K562 (cell line): ENCODE measurements at regions not wholly inside any gene's neighbourhood (a gene's known extent, or its start where the extent isn't known, plus 50 kb on each side); places are given as distances from the start of the nearest gene placed in this dataset.

Source experiments
- ATAC-seq: fragments of 200-7000 bp; cut with Tn5 transposase; 3 replicates; pipeline ENCODE4 v1.9.1; 2020; ENCODE audit warnings: moderate library complexity
- BruUV-seq: library from RNA; stranded (reverse); fragments of 400-500 nt; replicated peaks from 2 replicates; lab custom pipeline; 2021; lab: Mats Ljungman, UMichigan
- CTCF ChIA-PET: fragments of 300-600 bp; formaldehyde crosslinking; extraction: SDS; loops from one replicate; lab custom pipeline; 2021; ENCODE audit warnings: low intra/inter-chr PET ratio; lab: Yijun Ruan, JAX
- POLR2A ChIA-PET: fragments of 300-600, 350-650 bp; sonication (Branson Sonifier 250); formaldehyde crosslinking; extraction: SDS; loops from one replicate; lab custom pipeline; 2021; ENCODE audit warnings: antibody characterized with exemption, inconsistent platforms; lab: Yijun Ruan, JAX
- DNase-seq, 4 experiments: peaks; one replicate each; pipeline versions ENCODE4 v3.0.0 to v3.0.0-alpha.2; 2011 to 2018; ENCODE audit warnings: low spot score in 3 of 4, mixed read lengths in 3 of 4; ENCODE audit errors: extremely low read depth in 1 of 4
- FAIRE-seq: peaks from 2 replicates; lab custom pipeline; 2011; peaks lifted over from hg19 to GRCh38; lab: Jason Lieb, UNC
- H2AFZ ChIP-seq: 2 replicates; pipeline ENCODE4 v1.6.0; 2011; ENCODE audit warnings: low read depth, low read length, control low read depth, inconsistent platforms
- H3K27ac ChIP-seq: fragments of 200-600 bp; 3 replicates; pipeline ENCODE4 v1.8.0; 2011; ENCODE audit warnings: low read depth, mild to moderate bottlenecking, control low read depth, inconsistent platforms, low read length, moderate library complexity, mixed read lengths; ENCODE audit errors: extremely low read depth
- H3K27me3 ChIP-seq, 2 experiments: fragments of 300-600 bp in 1 of 2; 2 replicates in 1 of 2; 3 replicates in 1 of 2; pipeline versions ENCODE4 v1.6.0 to v1.8.0; 2011; ENCODE audit warnings: inconsistent platforms in 2 of 2, low read length in 2 of 2, mild to moderate bottlenecking in 1 of 2, mixed read lengths in 1 of 2, moderate library complexity in 1 of 2; ENCODE audit not compliant: control insufficient read depth in 2 of 2, insufficient read depth in 2 of 2
- H3K36me3 ChIP-seq: fragments of 300-600 bp; 3 replicates; pipeline ENCODE4 v1.8.0; 2011; ENCODE audit warnings: mild to moderate bottlenecking, low read length, inconsistent platforms; ENCODE audit not compliant: control insufficient read depth, insufficient read depth
- H3K4me1 ChIP-seq, 2 experiments: fragments of 200-600 bp in 1 of 2; replicated peaks in 1 of 2; 2 replicates in 1 of 2; 3 replicates in 1 of 2; pipeline versions ENCODE4 v1.5.1 to v1.8.0; 2011; ENCODE audit warnings: inconsistent platforms in 2 of 2, low read length in 2 of 2, mild to moderate bottlenecking in 1 of 2, mixed read lengths in 1 of 2, moderate library complexity in 1 of 2; ENCODE audit not compliant: control insufficient read depth in 2 of 2, insufficient read depth in 2 of 2
- H3K4me2 ChIP-seq: 2 replicates; pipeline ENCODE4 v1.6.1; 2011; ENCODE audit warnings: low read length, control low read depth, inconsistent platforms, mixed read lengths; ENCODE audit not compliant: insufficient read depth
- H3K4me3 ChIP-seq: fragments of 200-600 bp; sonication (generic), shearing (Covaris generic); 2 replicates; pipeline ENCODE4 v1.5.1; 2016; ENCODE audit warnings: control low read depth, inconsistent platforms
- H3K79me2 ChIP-seq: fragments of 200-600 bp; 3 replicates; pipeline ENCODE4 v1.8.0; 2011; ENCODE audit warnings: low read length, inconsistent platforms; ENCODE audit not compliant: control insufficient read depth, insufficient read depth
- H3K9ac ChIP-seq, 2 experiments: 2 replicates each; pipeline versions ENCODE4 v1.6.0 to v1.6.1; 2011; ENCODE audit warnings: low read depth in 2 of 2, low read length in 2 of 2, control low read depth in 1 of 2, inconsistent platforms in 1 of 2, mild to moderate bottlenecking in 1 of 2, mixed read lengths in 1 of 2; ENCODE audit not compliant: insufficient read depth in 1 of 2
- H3K9me1 ChIP-seq: one replicate; pipeline ENCODE4 v1.6.0; 2011; ENCODE audit warnings: inconsistent platforms, mild to moderate bottlenecking, low read length, moderate library complexity; ENCODE audit not compliant: control insufficient read depth, insufficient read depth
- H3K9me3 ChIP-seq: replicated peaks from 2 replicates; pipeline ENCODE4 v1.5.1; 2011; ENCODE audit warnings: low read depth, low read length, inconsistent platforms; ENCODE audit not compliant: control insufficient read depth, insufficient read depth
- H4K20me1 ChIP-seq: replicated peaks from 2 replicates; pipeline ENCODE4 v1.6.1; 2011; ENCODE audit warnings: low read length, inconsistent platforms, mixed read lengths; ENCODE audit not compliant: control insufficient read depth, insufficient read depth
- ARHGAP35 ChIP-seq: fragments of 450-650 bp; IDR thresholded peaks from 2 replicates; pipeline ENCODE4 v1.6.1; 2018; ENCODE audit not compliant: partially characterized antibody
- ATF7 ChIP-seq: fragments of 450-650 bp; IDR thresholded peaks from 2 replicates; pipeline ENCODE4 v1.7.1; 2014; ENCODE audit warnings: mild to moderate bottlenecking, moderate library complexity
- CBX5 ChIP-seq: IDR thresholded peaks from 2 replicates; pipeline ENCODE4 v1.6.1; 2014; ENCODE audit warnings: low read depth, borderline replicate concordance
- ELF4 ChIP-seq: fragments of 450-650 bp; formaldehyde crosslinking; IDR thresholded peaks from 2 replicates; pipeline ENCODE4 v1.4.0; 2022; ENCODE audit warnings: missing genetic modification characterization
- EWSR1 ChIP-seq: fragments of 450-650 bp; IDR thresholded peaks from 2 replicates; pipeline ENCODE4 v1.6.1; 2018; ENCODE audit warnings: borderline replicate concordance, mild to moderate bottlenecking, low read depth, moderate library complexity; ENCODE audit not compliant: partially characterized antibody
- MYNN ChIP-seq, 2 experiments: sonication (generic); formaldehyde crosslinking in 1 of 2; IDR thresholded peaks; 2 replicates each; pipeline versions ENCODE4 v1.5.0 to v1.6.1; 2016 to 2020; ENCODE audit warnings: antibody characterized with exemption in 1 of 2, missing genetic modification reagents in 1 of 2
- NCOR1 ChIP-seq: fragments of 450-650 bp; IDR thresholded peaks from 2 replicates; pipeline ENCODE4 v1.6.1; 2016; ENCODE audit warnings: mild to moderate bottlenecking, moderate library complexity
- NR3C1 ChIP-seq: sonication (generic); formaldehyde crosslinking; IDR thresholded peaks from 2 replicates; pipeline ENCODE4 v1.8.1; 2022; ENCODE audit warnings: missing genetic modification reagents
- PHB ChIP-seq: fragments of 250-450 bp; sonication (Bioruptor Pico); IDR thresholded peaks from 2 replicates; pipeline ENCODE4 v1.5.0; 2021
- RBM22 ChIP-seq: fragments of 200-400 bp; formaldehyde crosslinking; IDR thresholded peaks from 2 replicates; pipeline ENCODE4 v1.6.1; 2018; ENCODE audit warnings: low read length, low read depth; ENCODE audit not compliant: poor library complexity, severe bottlenecking
- RFX1 ChIP-seq: fragments of 450-650 bp; IDR thresholded peaks from 2 replicates; pipeline ENCODE4 v1.6.1; 2016; ENCODE audit warnings: mild to moderate bottlenecking, moderate library complexity
- SMAD4 ChIP-seq: fragments of 250-450 bp; sonication (Bioruptor Pico); conservative IDR thresholded peaks from 2 replicates; pipeline ENCODE4 v1.8.0; 2021; ENCODE audit warnings: inconsistent platforms, mild to moderate bottlenecking, moderate library complexity
- SUPT5H ChIP-seq: fragments of 450-650 bp; IDR thresholded peaks from 2 replicates; pipeline ENCODE4 v1.6.1; 2016
- TBP ChIP-seq: optimal IDR thresholded peaks from 2 replicates; pipeline ENCODE3; 2011; ENCODE audit warnings: low read depth, low read length, improper control_type of control experiment
- ZFP30 ChIP-seq: fragments of 250-450 bp; sonication (Bioruptor Pico); IDR thresholded peaks from 2 replicates; pipeline ENCODE4 v1.8.0; 2022; ENCODE audit warnings: moderate library complexity, mild to moderate bottlenecking, inconsistent platforms, borderline replicate concordance
- ZNF589 ChIP-seq: fragments of 200-800 bp; sonication (Bioruptor generic); IDR thresholded peaks from 2 replicates; pipeline ENCODE4 v1.6.1; 2016; ENCODE audit warnings: low read depth, missing genetic modification characterization, missing compliant biosample characterization
- WGBS: fragments of 100-300 bp; shearing (Covaris generic); methylation state at CpG from one replicate; pipeline ENCODE4 v1.1.6; 2016; ENCODE audit warnings: low coverage, mixed read lengths; ENCODE audit not compliant: insufficient coverage; ENCODE audit errors: missing lambda C conversion rate; 5-methylcytosine and 5-hydroxymethylcytosine counted together
- in situ Hi-C: fragments of 300-500 bp; cut with MboI; formaldehyde crosslinking; loops from 4 replicates; pipeline ENCODE4 v1.15.0; 2018; ENCODE audit warnings: inconsistent platforms, mixed read lengths
- intact Hi-C: fragments of 100-400 bp; cut with micrococcal nuclease; formaldehyde crosslinking; loops from 2 replicates; pipeline ENCODE4 v1.14.2; 2022
- TF ChIP-seq, protein P1 (sequence below): sonication (generic); formaldehyde crosslinking; IDR thresholded peaks from 2 replicates; pipeline ENCODE4 v1.8.0; 2023; ENCODE audit warnings: mild to moderate bottlenecking, missing genetic modification reagents
- TF ChIP-seq, protein P2 (sequence below): sonication (generic); formaldehyde crosslinking; IDR thresholded peaks from 2 replicates; pipeline ENCODE4 v1.8.1; 2022; ENCODE audit warnings: missing genetic modification reagents
- TF ChIP-seq, protein P3 (sequence below): sonication (generic); formaldehyde crosslinking; IDR thresholded peaks from 2 replicates; pipeline ENCODE4 v1.8.0; 2023; ENCODE audit warnings: mild to moderate bottlenecking, missing genetic modification reagents

DNA sequence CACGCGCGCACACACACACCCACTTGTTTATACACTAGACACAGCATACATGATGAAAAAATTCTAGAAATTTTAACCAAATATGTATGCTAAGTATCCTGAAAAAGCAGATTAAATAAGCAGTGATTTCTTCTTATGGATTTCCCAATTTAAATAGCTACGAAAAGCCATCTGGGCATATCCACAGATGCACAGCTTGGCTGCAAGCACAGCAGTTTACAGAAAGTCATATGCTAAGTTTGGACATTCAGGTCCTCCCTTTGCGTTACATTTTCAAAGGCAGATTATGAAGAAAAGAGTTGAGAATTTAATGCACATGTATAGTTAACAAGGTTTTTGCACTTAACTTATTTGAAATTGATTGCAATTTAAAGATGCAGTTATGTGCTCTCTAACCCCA lies 542.2 kb upstream of the EPHA5 start:
- POLR2A ChIA-PET = no interaction called here
- H2AFZ ChIP-seq = no peak overlapping the region
- no peak for ATAC-seq
- no peak overlapping the region for H3K27ac ChIP-seq
- no peak overlapping the region for H3K9ac ChIP-seq
- no peaks in the 10 kb centered on the region for H3K36me3 ChIP-seq
- WGBS = 0% methylated on average over 5 of the region's 5 CpGs
- H4K20me1 ChIP-seq = no peaks in the 10 kb centered on the region
- BruUV-seq = no TSS peak
- DNase-seq = no peak
- no peak overlapping the region for H3K4me2 ChIP-seq
- H3K9me1 ChIP-seq = no peaks in the 10 kb centered on the region
- CTCF ChIA-PET = no interaction called here
- H3K4me1 ChIP-seq = no peaks in the 10 kb centered on the region
- H3K27me3 ChIP-seq = no peaks in the 10 kb centered on the region
- no peaks in the 10 kb centered on the region; the same call in 1 of the 2 replicates for H3K9me3 ChIP-seq
- H3K4me3 ChIP-seq = no peak overlapping the region
- FAIRE-seq = no peak
- intact Hi-C loops (no loop called here), in situ Hi-C loops (no loop called here)
- no peaks in the 10 kb centered on the region for H3K79me2 ChIP-seq
- TF ChIP-seq SUPT5H = no peak
- TF ChIP-seq ELF4 (CRISPR knock-in tag) = no peak
- no peak for TF ChIP-seq ZFP30 (CRISPR knock-in tag)
- TF ChIP-seq RBM22 = no peak
- TF ChIP-seq EWSR1 = no peak
- no peak for TF ChIP-seq PHB (CRISPR knock-in tag)
- TF ChIP-seq CBX5 = no peak
- no peak for TF ChIP-seq MYNN (IDR thresholded peaks at IDR 0.05)
- no peak for TF ChIP-seq MYNN (CRISPR knock-in tag; IDR thresholded peaks at IDR 0.05)
- TF ChIP-seq, protein P1, sequence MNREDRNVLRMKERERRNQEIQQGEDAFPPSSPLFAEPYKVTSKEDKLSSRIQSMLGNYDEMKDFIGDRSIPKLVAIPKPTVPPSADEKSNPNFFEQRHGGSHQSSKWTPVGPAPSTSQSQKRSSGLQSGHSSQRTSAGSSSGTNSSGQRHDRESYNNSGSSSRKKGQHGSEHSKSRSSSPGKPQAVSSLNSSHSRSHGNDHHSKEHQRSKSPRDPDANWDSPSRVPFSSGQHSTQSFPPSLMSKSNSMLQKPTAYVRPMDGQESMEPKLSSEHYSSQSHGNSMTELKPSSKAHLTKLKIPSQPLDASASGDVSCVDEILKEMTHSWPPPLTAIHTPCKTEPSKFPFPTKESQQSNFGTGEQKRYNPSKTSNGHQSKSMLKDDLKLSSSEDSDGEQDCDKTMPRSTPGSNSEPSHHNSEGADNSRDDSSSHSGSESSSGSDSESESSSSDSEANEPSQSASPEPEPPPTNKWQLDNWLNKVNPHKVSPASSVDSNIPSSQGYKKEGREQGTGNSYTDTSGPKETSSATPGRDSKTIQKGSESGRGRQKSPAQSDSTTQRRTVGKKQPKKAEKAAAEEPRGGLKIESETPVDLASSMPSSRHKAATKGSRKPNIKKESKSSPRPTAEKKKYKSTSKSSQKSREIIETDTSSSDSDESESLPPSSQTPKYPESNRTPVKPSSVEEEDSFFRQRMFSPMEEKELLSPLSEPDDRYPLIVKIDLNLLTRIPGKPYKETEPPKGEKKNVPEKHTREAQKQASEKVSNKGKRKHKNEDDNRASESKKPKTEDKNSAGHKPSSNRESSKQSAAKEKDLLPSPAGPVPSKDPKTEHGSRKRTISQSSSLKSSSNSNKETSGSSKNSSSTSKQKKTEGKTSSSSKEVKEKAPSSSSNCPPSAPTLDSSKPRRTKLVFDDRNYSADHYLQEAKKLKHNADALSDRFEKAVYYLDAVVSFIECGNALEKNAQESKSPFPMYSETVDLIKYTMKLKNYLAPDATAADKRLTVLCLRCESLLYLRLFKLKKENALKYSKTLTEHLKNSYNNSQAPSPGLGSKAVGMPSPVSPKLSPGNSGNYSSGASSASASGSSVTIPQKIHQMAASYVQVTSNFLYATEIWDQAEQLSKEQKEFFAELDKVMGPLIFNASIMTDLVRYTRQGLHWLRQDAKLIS (CRISPR knock-in tag) = no peak
- TF ChIP-seq, protein P2, sequence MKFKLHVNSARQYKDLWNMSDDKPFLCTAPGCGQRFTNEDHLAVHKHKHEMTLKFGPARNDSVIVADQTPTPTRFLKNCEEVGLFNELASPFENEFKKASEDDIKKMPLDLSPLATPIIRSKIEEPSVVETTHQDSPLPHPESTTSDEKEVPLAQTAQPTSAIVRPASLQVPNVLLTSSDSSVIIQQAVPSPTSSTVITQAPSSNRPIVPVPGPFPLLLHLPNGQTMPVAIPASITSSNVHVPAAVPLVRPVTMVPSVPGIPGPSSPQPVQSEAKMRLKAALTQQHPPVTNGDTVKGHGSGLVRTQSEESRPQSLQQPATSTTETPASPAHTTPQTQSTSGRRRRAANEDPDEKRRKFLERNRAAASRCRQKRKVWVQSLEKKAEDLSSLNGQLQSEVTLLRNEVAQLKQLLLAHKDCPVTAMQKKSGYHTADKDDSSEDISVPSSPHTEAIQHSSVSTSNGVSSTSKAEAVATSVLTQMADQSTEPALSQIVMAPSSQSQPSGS (CRISPR knock-in tag) = no peak
- TF ChIP-seq TBP = no peak
- no peak for TF ChIP-seq ATF7
- no peak for TF ChIP-seq RFX1
- TF ChIP-seq NCOR1 = no peak
- no peak for TF ChIP-seq SMAD4
- TF ChIP-seq, protein P3, sequence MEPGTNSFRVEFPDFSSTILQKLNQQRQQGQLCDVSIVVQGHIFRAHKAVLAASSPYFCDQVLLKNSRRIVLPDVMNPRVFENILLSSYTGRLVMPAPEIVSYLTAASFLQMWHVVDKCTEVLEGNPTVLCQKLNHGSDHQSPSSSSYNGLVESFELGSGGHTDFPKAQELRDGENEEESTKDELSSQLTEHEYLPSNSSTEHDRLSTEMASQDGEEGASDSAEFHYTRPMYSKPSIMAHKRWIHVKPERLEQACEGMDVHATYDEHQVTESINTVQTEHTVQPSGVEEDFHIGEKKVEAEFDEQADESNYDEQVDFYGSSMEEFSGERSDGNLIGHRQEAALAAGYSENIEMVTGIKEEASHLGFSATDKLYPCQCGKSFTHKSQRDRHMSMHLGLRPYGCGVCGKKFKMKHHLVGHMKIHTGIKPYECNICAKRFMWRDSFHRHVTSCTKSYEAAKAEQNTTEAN (CRISPR knock-in tag) = no peak
- TF ChIP-seq ARHGAP35 = no peak
- no peak for TF ChIP-seq ZNF589 (CRISPR knock-in tag)
- no peak for TF ChIP-seq NR3C1 (CRISPR knock-in tag)
